Stimulated activated CD8-positive, alpha-beta memory T cell treated with anti-CD3 and anti-CD28 coated beads, Interleukin-4, amount 100 ng/mL, for 1 hour (primary cell): ENCODE measurements at regions not wholly inside any gene's neighbourhood (a gene's known extent, or its start where the extent isn't known, plus 50 kb on each side); places are given as distances from the start of the nearest gene placed in this dataset.
"Not testable (repeated sequence)": the region's sequence is repeated elsewhere in the genome, so short reads cannot be mapped to it uniquely, and the experiment has no call there.

Experiments used
- DNase-seq, 2 donors: peaks; one replicate each; pipeline ENCODE4 v3.0.0-alpha.2; 2020; ENCODE audit warnings: low read depth in 2 of 2, low spot score in 1 of 2

DNA sequence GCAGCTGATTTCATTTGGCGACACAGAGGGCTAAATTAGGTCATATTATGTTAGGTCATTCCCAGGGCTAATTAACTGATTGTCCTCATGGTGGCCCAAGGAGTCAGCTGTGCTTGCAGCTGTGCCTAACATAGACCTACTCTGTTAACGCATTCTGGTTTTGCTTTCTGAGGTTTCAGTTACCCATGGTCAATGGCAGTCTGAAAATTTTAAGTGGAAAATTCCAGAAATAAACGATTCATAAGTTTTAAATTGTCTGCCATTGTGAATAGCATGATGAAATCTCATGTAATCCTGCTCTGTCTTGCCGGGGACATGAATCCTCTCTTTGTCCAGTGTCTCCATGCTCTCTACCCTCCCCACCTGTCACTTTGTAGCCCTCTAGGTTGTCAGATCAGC, 168.7 kb downstream of the KCNS3 start:
- DNase-seq: no peak

DNA sequence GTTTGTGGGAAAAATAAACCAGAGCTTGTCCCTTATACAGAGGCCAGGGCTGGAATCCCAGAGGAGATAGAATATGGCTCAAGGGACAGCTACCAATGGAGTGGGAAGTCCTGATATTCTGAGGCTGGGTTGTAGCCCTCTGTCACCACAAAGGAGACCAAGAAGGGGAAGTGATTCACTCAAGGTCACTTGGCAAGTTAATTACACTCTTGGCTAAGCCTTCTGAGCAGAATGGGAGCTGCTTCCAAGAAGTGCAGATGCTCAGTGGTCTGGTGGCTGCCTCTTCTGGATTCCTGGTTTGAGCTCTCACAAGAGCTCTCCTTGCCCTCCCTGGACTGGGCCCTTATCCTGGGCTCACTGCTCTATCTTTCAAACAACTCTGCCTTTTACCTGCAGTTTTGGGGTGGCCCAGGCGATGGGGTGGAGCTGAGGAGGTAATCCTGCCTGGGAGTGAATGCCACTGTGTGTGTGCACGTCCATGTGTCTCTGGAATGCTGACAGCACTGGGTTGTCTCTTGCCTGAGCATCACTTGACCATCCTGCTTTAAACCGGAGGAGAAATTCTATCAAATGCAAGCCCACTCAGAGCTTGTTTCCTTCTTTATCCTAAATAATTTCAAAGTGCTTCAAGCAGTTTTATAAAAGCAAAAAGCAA, 168.2 kb downstream of the KCNS3 start:
- no peak for DNase-seq

DNA sequence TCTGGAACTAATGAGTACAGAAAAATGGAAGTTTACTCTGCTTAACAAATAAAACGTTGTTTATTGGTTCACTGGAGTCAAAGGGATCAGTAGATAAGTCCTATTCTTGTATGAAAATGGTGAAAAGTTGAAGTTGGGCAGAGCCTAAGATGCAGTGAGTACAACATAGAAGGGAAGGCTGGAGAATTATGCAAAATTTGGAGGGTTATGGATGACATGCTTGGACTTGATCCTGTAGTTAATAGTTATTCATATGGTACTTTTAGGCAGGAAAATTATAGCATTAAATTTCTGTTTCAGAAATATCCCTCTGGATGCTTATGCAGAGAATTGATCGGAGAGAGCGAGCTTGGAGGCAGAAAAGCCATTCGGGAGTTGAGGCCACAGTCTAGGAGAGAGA, 167.6 kb downstream of the KCNS3 start:
- DNase-seq: no peak

DNA sequence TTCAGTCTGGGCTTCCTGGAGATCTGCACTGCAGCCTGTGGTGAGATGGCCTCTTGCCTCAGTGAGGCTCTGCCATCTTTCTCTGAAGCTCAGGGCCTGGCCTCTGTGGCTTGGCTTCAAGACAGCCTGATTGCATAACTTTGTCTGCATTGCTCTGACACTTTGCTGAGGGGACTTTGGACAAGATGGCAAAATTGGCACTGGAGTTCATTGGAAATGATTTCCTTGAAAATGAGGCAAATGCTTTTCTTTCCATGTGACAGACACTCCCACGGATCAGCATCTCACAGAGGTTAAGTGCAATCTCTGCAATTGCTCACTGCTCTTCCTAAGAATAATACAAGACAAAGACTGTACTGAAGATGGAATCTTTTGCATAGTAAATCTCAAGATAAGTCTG, 166.8 kb downstream of the KCNS3 start:
- DNase-seq: no peak

DNA sequence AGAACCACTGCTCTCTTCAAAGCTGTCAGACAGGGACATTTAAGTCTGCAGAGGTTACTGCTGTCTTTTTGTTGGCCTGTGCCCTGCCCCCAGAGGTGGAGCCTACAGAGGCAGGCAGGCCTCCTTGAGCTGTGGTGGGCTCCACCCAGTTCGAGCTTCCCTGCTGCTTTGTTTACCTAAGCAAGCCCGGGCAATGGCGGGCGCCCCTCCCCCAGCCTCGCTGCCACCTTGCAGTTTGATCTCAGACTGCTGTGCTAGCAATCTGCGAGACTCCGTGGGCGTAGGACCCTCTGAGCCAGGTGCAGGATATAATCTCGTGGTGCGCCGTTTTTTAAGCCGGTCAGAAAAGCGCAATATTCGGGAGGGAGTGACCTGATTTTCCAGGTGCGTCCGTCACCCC, 138.9 kb downstream of the KCNS3 start:
- DNase-seq: not testable (repeated sequence)

DNA sequence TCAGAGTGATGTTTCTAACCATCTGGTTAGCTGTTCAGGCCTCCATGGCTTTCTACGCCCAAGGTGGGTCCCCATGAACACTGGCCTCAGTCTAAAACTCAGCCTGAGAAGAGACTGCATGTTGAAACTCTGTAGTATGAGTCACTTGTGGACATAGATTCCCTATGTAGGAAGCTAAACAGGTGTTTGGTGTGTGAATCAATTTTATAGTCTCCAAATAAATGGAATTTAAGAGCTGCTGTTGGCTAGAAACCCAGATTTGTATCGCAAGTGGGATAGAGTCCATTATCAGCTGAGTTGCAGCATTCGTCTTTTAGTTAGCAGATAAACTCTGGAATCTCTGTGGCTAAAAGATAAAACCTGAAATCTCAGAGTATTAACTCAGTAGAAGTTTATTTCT, 131.4 kb downstream of the KCNS3 start:
- no peak for DNase-seq

DNA sequence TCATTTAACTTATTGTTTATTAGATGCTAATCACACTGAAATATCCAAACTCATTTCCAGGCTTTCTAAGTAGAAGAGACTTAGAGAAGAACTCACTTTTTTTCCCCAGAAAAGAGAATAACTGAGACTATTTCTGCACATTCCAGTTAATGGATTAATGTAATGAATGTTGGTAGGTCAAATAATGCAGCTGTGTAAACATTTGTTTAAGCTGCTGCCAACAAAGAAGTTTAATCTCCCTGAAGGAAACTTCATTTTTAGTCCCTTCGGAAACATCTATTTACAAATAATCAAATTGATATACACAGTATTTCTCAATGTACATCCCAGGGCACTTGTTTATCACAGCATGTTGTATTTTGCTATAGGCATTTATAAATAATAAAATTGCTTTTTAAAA, 126.9 kb downstream of the KCNS3 start:
- DNase-seq: no peak

DNA sequence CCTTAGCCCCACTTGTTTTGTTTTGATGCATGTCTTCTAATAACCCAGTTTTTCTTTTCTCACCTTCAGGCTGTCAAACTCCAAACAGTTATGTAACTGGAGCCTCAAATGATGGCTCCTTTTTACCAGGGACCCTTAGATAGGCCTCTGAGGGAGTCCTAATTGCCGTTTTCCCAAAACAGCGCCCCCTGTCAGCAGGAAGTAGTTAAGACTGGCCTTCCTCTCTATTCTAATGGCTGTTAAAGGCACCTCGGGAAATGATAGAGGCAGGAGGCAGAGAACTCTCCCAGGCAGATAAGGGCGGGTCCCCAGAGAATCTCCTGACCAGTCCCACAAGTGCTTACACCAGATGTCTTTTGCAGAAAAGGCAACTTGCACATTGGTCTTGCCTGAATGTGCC, 123.2 kb downstream of the KCNS3 start:
- DNase-seq: no peak

DNA sequence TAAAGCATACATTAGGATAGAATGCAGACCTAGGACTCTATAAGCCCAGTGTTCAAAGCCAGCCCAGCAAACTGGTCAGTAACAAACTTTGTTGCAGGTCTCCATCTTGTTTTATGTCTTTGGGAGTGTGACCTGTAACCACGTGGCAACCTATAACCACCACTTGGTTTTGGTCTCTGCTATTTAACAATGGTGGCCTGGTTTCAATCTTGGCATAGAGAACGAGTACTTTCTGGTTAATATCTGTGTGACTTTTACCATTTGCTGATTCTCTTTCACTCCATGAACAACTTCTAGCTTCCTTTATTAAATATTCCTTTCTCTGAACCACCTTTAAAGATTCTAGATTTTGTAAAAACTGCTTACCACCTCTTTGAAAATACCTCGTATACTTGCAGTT, 118.5 kb downstream of the KCNS3 start:
- DNase-seq: no peak

DNA sequence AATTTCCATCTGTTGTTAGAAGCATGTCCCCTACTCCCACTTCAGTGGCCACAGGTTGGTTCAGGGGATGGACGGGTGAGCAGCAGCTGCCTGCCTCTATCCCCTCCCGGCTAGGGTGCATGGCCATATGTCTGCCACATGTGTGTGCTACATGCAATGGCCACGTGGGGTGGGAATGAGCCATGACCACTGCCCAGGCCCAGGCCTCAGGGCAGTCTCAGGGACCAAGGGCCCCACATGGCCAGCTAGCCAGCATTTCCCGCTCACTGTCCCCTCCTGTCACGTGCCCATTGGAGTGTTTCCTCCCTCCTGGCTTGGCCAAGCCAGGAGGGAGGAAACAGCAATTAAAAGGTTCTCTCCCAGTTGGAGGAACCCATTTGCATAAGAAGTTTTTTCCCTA, 117.1 kb downstream of the KCNS3 start:
- no peak for DNase-seq
